GM12872 (cell line): ENCODE measurements at regions not wholly inside any gene's neighbourhood (a gene's known extent, or its start where the extent isn't known, plus 50 kb on each side); places are given as distances from the start of the nearest gene placed in this dataset.

Experiments
- CTCF ChIP-seq: IDR thresholded peaks from 3 replicates; pipeline ENCODE4 v1.5.1; 2011; ENCODE audit warnings: low read depth, mild to moderate bottlenecking, low read length, moderate library complexity; ENCODE audit not compliant: insufficient read depth

DNA sequence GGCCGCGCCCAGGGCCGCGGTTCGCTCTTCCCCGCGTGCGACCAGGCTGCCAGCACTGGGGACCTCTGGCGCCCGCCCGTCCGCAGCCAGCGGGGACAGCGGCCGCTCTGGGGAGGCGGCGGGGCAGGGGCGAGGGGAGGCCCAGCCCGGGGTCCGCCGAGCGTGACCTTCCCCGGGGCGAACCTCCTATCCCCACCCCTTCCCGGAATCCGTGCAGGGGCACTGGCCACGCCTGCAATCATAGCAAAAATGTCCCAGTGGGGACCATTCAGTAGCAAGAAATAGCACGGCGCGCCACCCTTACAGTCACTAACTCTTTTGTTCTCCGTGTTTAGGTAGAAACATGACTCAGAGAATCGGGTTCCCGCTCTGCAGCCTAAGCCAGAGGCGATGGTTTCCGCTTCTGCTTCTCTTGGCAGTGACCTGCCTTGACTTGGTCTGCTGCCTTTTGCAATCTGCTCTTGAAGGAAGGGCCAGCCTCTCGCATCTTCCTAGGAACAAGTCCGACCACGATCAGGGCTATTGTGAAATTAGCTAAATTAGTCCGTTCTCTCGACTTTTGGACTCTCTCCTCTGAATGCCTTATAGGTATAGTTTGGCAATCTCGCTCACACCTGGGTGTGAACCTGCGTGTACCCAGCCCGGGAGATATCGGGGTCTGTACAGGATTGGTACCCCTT is 79.3 kb upstream of the ACBD5 start:
- no peak for TF ChIP-seq CTCF

- TF ChIP-seq CTCF: no peak
Observed at GRCh38 chr10:27312854-27313253, 72.3 kb upstream of the ACBD5 start.

DNA sequence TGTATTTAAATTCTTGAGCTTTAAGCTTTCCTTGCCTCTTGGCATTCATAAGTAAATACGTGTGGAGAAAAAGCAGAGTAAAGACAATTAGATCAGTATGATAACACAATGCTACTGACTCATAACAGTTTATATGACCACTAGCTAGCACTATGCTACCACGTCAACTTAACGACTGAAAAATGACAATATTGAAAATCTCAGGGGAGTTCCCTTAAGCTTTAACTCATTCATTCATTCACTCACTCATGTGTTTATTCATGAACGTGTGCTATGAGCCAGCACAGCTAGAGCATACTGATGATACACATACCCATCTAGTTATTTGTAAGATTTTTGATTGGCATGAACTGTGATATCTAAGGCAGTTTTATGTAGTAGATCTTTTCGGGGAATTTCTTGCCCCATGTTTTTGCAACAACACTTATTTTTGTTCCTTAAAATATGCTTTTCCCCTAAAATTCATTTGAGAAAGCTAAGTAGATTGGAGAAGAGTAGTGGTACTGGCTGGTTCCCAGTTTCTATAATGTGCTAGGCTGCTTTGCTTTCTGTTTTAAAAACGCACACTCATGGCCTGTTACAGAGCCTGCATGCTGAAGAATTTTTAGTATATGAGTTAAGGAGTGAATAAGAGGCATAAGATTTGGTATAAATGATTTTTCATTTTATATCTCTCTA is 57.4 kb upstream of the ACBD5 start:
- TF ChIP-seq CTCF: no peak
